ENCODE measurements at regions not wholly inside any gene's neighbourhood (a gene's known extent, or its start where the extent isn't known, plus 50 kb on each side); places are given as distances from the start of the nearest gene placed in this dataset.

DNA sequence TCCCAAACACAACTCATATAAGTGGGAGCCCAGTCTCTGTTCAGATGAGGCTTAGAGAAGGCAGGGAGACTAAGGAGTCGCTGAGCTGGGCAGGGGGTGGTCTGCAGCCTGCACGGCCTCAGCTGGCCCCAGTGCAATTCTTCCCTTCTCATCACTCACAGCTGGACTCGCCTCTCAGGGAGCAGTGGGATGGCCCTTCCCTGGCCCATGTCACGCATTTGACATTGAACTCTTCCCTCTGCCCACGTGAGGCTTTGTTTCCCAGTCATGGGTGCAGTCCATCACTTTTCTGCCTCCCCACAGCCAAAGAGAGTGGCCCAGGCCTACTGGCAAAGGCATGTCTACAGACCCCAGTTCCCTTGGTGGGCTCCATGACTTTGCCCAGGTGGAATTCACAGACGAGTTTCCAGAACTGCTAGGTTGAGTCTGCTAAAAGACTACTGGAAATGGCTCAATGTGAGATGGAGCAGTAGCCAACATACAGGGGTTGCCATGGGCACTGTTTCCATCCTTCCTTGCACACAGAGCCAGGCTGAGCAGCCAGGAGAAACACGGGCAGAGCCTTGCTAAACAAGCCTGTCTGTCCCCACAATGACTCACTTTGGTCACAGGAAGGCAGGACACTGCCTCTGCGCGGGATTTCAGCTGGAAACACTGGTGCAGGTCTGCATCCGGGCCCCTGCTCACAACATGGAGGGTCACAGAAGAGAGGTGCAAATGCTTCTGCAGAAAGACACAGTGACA is 90.1 kb downstream of the OAT start:
- FAIRE-seq: no peak
- 51 to 67% (median 65%) methylated on average over 10 of the region's 10 CpGs for WGBS, 3 donors
- DNase-seq: no peak
- no peaks in the 10 kb centered on the region for H3K36me3 ChIP-seq (ENCODE audit: control insufficient read depth in 3 of 3, insufficient read depth in 2 of 3, low read depth in 1 of 3, low read length in 3 of 3)
- H3K4me3 ChIP-seq (ENCODE audit: low read depth in 1 of 3, low read length in 3 of 3): no peak overlapping the region
- H3K9me3 ChIP-seq (ENCODE audit: control insufficient read depth in 2 of 2, insufficient read depth in 1 of 2, low read depth in 1 of 2, low read length in 1 of 2): no peaks in the 10 kb centered on the region
- no peaks in the 10 kb centered on the region for H3K4me1 ChIP-seq (ENCODE audit: control insufficient read depth in 3 of 3, insufficient read depth in 2 of 3, low read depth in 1 of 3, low read length in 2 of 3)
- H3K27ac ChIP-seq (ENCODE audit: low read depth in 1 of 3, low read length in 2 of 3): no peak overlapping the region
- peaks cover 0 to 2% (median 0%) of the 10 kb centered on the region in 3 donors for H3K27me3 ChIP-seq (ENCODE audit: control insufficient read depth in 3 of 3, insufficient read depth in 3 of 3, low read length in 3 of 3)

DNA sequence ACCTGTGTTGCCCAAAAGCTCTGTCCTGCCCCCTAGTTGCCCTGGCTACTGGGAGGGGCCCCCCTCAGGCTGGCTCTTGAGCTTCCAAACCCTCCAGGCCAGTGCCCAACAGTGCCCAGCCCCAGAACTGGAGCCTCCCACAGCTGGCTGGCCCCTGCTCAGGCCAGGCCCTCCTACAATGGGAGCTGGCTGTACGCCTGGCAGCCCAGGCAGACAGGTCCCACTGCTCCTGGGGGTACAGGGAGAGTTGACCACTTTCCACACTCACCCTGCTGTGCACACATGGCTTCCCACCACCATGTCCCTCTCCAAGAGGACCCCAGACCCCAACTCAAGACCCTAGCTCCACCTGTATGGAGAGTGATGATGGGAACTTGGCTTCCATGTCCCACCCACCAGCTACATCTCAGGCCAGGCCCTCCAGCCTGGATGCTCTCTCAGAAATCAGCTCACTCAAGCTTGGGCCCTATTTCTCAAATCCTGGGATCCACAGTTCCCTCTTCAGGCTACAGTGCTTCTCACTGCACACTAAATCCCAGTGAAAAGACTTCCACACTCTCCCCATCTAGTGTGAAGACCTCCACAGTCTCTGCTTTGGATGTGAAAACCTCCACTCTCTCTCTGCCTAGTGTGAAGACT is 92.6 kb downstream of the OAT start:
- Histone ChIP-seq H3K36me3 (ENCODE audit: control insufficient read depth in 3 of 3, insufficient read depth in 2 of 3, low read depth in 1 of 3, low read length in 3 of 3) (no peaks in the 10 kb centered on the region), H3K4me3 (ENCODE audit: low read depth in 1 of 3, low read length in 3 of 3) (no peak overlapping the region), H3K4me1 (ENCODE audit: control insufficient read depth in 3 of 3, insufficient read depth in 2 of 3, low read depth in 1 of 3, low read length in 2 of 3) (no peaks in the 10 kb centered on the region), H3K27me3 (ENCODE audit: control insufficient read depth in 3 of 3, insufficient read depth in 3 of 3, low read length in 3 of 3) (peaks cover 0 to 2% (median 0%) of the 10 kb centered on the region in 3 donors), H3K27ac (ENCODE audit: low read depth in 1 of 3, low read length in 2 of 3) (no peak overlapping the region), H3K9me3 (ENCODE audit: control insufficient read depth in 2 of 2, insufficient read depth in 1 of 2, low read depth in 1 of 2, low read length in 1 of 2) (no peaks in the 10 kb centered on the region)
- FAIRE-seq (no peak), DNase-seq (no peak)
- 0 to 3% (median 0%) methylated on average over 1 of the region's 1 CpG for WGBS, 3 donors

DNA sequence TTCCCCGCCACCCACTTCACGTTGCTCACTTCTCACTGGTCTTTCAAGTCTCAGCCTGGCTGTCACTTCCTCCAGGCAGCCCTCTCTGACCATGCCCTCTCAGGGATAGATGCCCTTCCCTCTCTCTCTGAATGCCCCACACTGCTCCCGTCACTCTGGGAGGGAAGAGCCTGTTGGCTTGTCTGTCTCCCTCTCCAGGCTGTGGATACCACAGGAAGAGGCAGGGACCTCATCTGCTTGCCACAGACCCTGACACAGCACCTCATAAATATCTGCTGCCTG is 93.1 kb downstream of the OAT start:
- H3K27me3 ChIP-seq (ENCODE audit: control insufficient read depth in 3 of 3, insufficient read depth in 3 of 3, low read length in 3 of 3): peaks cover 0 to 2% (median 0%) of the 10 kb centered on the region in 3 donors
- no peak overlapping the region for H3K27ac ChIP-seq (ENCODE audit: low read depth in 1 of 3, low read length in 2 of 3)
- H3K9me3 ChIP-seq (ENCODE audit: control insufficient read depth in 2 of 2, insufficient read depth in 1 of 2, low read depth in 1 of 2, low read length in 1 of 2): no peaks in the 10 kb centered on the region
- no peaks in the 10 kb centered on the region for H3K4me1 ChIP-seq (ENCODE audit: control insufficient read depth in 3 of 3, insufficient read depth in 2 of 3, low read depth in 1 of 3, low read length in 2 of 3)
- H3K4me3 ChIP-seq (ENCODE audit: low read depth in 1 of 3, low read length in 3 of 3): no peak overlapping the region
- H3K36me3 ChIP-seq (ENCODE audit: control insufficient read depth in 3 of 3, insufficient read depth in 2 of 3, low read depth in 1 of 3, low read length in 3 of 3): no peaks in the 10 kb centered on the region
- FAIRE-seq: no peak
- no peak for DNase-seq
- 62 to 68% (median 68%) methylated on average over 3 of the region's 3 CpGs for WGBS, 3 donors

DNA sequence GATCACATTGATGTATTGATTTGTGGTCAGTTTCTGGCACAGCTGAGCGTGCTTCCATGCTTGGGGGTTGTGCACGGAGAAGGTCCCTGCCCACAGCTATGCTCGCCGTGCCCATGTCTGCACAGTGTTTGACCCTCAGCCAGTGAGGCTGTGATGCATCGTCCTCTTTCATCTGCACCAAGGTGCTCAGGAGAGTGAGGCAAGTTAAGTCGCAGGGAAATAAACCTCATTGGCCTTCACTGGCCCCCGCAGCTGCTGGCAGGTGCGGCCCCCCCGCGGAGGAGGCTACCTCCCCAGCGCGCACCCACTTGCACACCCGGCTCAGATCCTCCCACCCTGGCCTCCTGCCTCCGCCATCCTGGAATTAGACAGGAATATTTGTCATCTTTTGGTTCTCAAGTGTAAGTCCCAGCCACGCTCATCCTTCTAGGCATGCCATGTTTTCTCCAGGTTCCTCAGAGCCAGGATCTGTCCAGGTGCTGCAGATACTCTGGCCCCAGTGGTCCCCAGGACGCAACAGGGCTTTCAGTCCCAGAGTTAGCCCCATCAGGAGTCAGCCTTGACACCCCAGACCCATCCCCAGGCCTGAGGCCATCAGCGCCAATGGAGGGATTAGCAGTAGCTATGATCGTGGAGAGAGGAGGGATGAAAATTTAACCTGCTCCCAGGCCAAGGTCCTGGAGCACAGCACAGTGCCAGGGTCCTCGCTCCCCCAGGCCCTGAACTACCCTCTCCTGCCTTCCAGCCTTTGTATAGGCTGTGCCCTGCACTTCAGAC is 93.7 kb downstream of the OAT start:
- no peak for FAIRE-seq
- DNase-seq: no peak
- H3K4me3 ChIP-seq (ENCODE audit: low read depth in 1 of 3, low read length in 3 of 3): no peak overlapping the region
- 75 to 87% (median 77%) methylated on average over 19 of the region's 19 CpGs for WGBS, 3 donors
- H3K27me3 ChIP-seq (ENCODE audit: control insufficient read depth in 3 of 3, insufficient read depth in 3 of 3, low read length in 3 of 3): peaks cover 0 to 2% (median 0%) of the 10 kb centered on the region in 3 donors
- no peaks in the 10 kb centered on the region for H3K4me1 ChIP-seq (ENCODE audit: control insufficient read depth in 3 of 3, insufficient read depth in 2 of 3, low read depth in 1 of 3, low read length in 2 of 3)
- no peak overlapping the region for H3K27ac ChIP-seq (ENCODE audit: low read depth in 1 of 3, low read length in 2 of 3)
- no peaks in the 10 kb centered on the region for H3K36me3 ChIP-seq (ENCODE audit: control insufficient read depth in 3 of 3, insufficient read depth in 2 of 3, low read depth in 1 of 3, low read length in 3 of 3)
- H3K9me3 ChIP-seq (ENCODE audit: control insufficient read depth in 2 of 2, insufficient read depth in 1 of 2, low read depth in 1 of 2, low read length in 1 of 2): no peaks in the 10 kb centered on the region

DNA sequence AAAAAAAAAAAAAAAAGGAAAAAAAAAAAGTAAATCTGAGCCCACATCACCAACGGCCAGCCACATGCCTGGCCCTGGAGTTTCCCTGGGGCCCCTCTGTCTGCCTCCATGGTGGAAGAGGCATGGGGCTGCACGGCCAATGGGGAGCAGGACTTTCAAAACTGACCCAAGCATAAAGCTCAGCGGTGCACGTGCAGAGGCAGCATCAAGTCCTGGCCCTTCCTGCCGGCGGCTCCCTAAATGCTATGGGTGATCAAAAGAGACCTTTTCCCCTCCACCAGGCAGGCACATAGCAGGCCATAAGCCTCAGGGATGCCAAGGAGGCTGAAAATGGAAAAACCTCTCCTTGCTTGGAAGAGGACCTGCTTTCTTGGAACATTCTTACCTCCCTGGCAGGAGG is 94.3 kb downstream of the OAT start:
- no peak for FAIRE-seq
- 59 to 76% (median 68%) methylated on average over 6 of the region's 6 CpGs for WGBS, 3 donors
- no peaks in the 10 kb centered on the region for H3K36me3 ChIP-seq (ENCODE audit: control insufficient read depth in 3 of 3, insufficient read depth in 2 of 3, low read depth in 1 of 3, low read length in 3 of 3)
- H3K4me3 ChIP-seq (ENCODE audit: low read depth in 1 of 3, low read length in 3 of 3): no peak overlapping the region
- no peaks in the 10 kb centered on the region for H3K9me3 ChIP-seq (ENCODE audit: control insufficient read depth in 2 of 2, insufficient read depth in 1 of 2, low read depth in 1 of 2, low read length in 1 of 2)
- H3K27me3 ChIP-seq (ENCODE audit: control insufficient read depth in 3 of 3, insufficient read depth in 3 of 3, low read length in 3 of 3): peaks cover 0 to 2% (median 0%) of the 10 kb centered on the region in 3 donors
- H3K27ac ChIP-seq (ENCODE audit: low read depth in 1 of 3, low read length in 2 of 3): no peak overlapping the region
- no peaks in the 10 kb centered on the region for H3K4me1 ChIP-seq (ENCODE audit: control insufficient read depth in 3 of 3, insufficient read depth in 2 of 3, low read depth in 1 of 3, low read length in 2 of 3)
- no peak for DNase-seq

DNA sequence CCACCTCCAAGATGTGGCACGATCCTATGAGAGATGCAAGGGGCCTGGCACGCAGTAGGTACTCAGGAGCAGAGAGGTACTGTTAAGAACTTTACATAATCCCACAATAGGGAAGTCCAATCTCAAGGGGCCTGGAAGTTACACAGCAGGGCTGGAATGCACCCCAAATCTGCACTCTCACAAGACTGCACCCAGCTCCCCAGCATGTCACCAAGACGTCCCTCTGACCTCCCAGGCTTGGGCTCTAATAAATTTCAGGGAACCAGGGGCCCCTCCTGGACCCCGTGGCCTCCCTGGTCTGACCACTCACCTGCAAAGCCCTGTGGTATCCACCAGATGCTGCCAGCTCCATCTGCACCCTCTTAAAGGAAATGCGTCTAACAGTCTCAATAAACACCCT is 94.9 kb downstream of the OAT start:
- peaks cover 0 to 2% (median 0%) of the 10 kb centered on the region in 3 donors for H3K27me3 ChIP-seq (ENCODE audit: control insufficient read depth in 3 of 3, insufficient read depth in 3 of 3, low read length in 3 of 3)
- H3K4me1 ChIP-seq (ENCODE audit: control insufficient read depth in 3 of 3, insufficient read depth in 2 of 3, low read depth in 1 of 3, low read length in 2 of 3): no peaks in the 10 kb centered on the region
- FAIRE-seq (no peak), DNase-seq (no peak)
- H3K36me3 ChIP-seq (ENCODE audit: control insufficient read depth in 3 of 3, insufficient read depth in 2 of 3, low read depth in 1 of 3, low read length in 3 of 3): no peaks in the 10 kb centered on the region
- H3K27ac ChIP-seq (ENCODE audit: low read depth in 1 of 3, low read length in 2 of 3): no peak overlapping the region
- 36 to 70% (median 44%) methylated on average over 5 of the region's 5 CpGs for whole genome bisulfite sequencing, 3 donors
- peaks cover 0 to 3% of the 10 kb centered on the region in 2 donors for H3K9me3 ChIP-seq (ENCODE audit: control insufficient read depth in 2 of 2, insufficient read depth in 1 of 2, low read depth in 1 of 2, low read length in 1 of 2)
- no peak overlapping the region for H3K4me3 ChIP-seq (ENCODE audit: low read depth in 1 of 3, low read length in 3 of 3)

DNA sequence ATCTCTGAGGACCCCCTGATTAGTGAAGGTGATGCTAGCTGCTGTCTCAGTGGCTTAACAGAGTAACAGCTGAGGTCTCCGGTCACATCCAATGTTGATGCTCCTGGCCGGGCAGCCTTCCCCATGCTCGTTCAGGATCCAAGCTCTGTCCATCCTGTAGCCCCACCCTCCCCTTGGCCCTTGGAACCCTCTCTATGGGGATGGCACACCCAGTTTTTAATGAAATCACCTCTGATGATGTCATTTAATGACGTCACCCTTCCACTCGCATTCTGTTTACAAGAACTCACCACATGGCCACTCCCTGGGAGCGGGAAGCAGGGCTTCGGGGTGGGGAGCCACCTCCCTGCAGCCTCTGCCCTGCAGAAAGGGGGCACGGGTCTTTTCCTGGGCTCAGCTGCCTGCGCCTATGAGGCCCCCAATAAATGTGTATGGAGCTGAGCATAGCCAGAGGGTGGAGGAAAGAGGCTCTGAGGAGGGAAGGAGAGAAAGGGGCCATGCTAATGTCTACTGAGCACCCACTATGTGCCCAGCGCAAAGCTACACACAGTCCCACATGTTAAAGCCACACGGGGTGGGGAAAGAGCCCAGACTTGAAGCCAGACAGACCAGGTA is 95.5 kb downstream of the OAT start:
- no peak overlapping the region for H3K27ac ChIP-seq (ENCODE audit: low read depth in 1 of 3, low read length in 2 of 3)
- no peak overlapping the region for H3K4me3 ChIP-seq (ENCODE audit: low read depth in 1 of 3, low read length in 3 of 3)
- H3K9me3 ChIP-seq (ENCODE audit: control insufficient read depth in 2 of 2, insufficient read depth in 1 of 2, low read depth in 1 of 2, low read length in 1 of 2): peaks cover 0 to 3% of the 10 kb centered on the region in 2 donors
- no peaks in the 10 kb centered on the region for H3K27me3 ChIP-seq (ENCODE audit: control insufficient read depth in 3 of 3, insufficient read depth in 3 of 3, low read length in 3 of 3)
- no peaks in the 10 kb centered on the region for H3K36me3 ChIP-seq (ENCODE audit: control insufficient read depth in 3 of 3, insufficient read depth in 2 of 3, low read depth in 1 of 3, low read length in 3 of 3)
- no peaks in the 10 kb centered on the region for H3K4me1 ChIP-seq (ENCODE audit: control insufficient read depth in 3 of 3, insufficient read depth in 2 of 3, low read depth in 1 of 3, low read length in 2 of 3)
- DNase-seq: no peak
- FAIRE-seq: no peak
- WGBS, 3 donors: 49 to 59% (median 52%) methylated on average over 11 of the region's 11 CpGs

DNA sequence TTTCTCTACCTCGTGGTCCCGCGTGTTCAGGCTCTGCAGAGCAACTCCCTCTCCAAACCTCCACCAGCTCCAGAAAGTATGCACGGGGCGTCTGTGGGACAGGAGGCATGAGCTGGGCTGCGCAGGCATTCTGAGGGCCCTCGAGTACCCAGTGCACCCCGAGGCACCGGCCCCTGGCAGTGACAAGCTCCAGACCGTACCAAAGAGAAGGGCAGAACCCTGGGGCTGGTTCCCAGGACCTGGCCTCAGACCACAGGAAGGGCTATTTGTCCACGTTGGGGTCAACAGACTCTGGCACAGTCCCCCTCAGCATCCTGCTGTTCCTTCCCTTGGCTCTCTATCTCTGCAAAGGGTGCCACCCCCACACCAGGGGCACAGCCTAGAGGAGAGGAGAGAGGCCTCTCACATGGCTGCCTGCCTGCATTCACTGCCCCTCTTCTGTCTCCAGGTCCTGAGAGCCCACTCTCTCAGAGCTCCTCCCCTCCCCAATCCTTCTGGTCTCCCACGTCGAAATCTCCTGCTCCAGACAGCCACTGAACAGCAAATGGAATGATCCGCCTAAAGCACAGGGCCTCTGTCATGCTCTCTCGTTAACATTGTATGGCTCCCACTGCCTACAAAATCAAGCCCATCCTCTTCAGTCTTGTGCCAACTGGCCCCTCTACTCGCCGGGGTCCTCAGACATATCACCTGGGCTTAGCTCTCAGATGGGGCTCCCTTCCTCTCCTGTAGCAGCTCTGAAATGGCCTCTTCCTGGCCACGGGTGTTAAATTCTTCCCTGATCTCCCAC is 96.3 kb downstream of the OAT start:
- FAIRE-seq: no peak
- no peak for DNase-seq
- H3K36me3 ChIP-seq (ENCODE audit: control insufficient read depth in 3 of 3, insufficient read depth in 2 of 3, low read depth in 1 of 3, low read length in 3 of 3): no peaks in the 10 kb centered on the region
- no peaks in the 10 kb centered on the region for H3K27me3 ChIP-seq (ENCODE audit: control insufficient read depth in 3 of 3, insufficient read depth in 3 of 3, low read length in 3 of 3)
- H3K4me1 ChIP-seq (ENCODE audit: control insufficient read depth in 3 of 3, insufficient read depth in 2 of 3, low read depth in 1 of 3, low read length in 2 of 3): no peaks in the 10 kb centered on the region
- H3K27ac ChIP-seq (ENCODE audit: low read depth in 1 of 3, low read length in 2 of 3): no peak overlapping the region
- no peak overlapping the region for H3K4me3 ChIP-seq (ENCODE audit: low read depth in 1 of 3, low read length in 3 of 3)
- 63 to 75% (median 67%) methylated on average over 18 of the region's 18 CpGs for WGBS, 3 donors
- H3K9me3 ChIP-seq (ENCODE audit: control insufficient read depth in 2 of 2, insufficient read depth in 1 of 2, low read depth in 1 of 2, low read length in 1 of 2): peaks cover 0 to 3% of the 10 kb centered on the region in 2 donors

Data from small intestine (tissue), 7 donors.